Mammary epithelial cell (primary cell): ENCODE measurements at regions not wholly inside any gene's neighbourhood (a gene's known extent, or its start where the extent isn't known, plus 50 kb on each side); places are given as distances from the start of the nearest gene placed in this dataset.

Experiments
- CTCF ChIP-seq, 2 donors: IDR thresholded peaks in 1 of 2; conservative IDR thresholded peaks in 1 of 2; 2 replicates each; pipeline ENCODE4 v1.5.1; 2011 to 2012; ENCODE audit warnings: inconsistent platforms in 2 of 2, low read length in 2 of 2, mild to moderate bottlenecking in 2 of 2, control low read depth in 1 of 2, low read depth in 1 of 2; ENCODE audit not compliant: insufficient read depth in 1 of 2; ENCODE audit errors: extremely low read depth in 1 of 2
- EZH2 ChIP-seq: IDR thresholded peaks from 2 replicates; pipeline ENCODE4 v1.6.1; 2012; ENCODE audit warnings: low read length, inconsistent platforms, borderline replicate concordance

- TF ChIP-seq CTCF (conservative IDR thresholded peaks at IDR 0.05 in 1 of 2, IDR thresholded peaks at IDR 0.05 in 1 of 2; ENCODE audit: extremely low read depth in 1 of 2, insufficient read depth in 1 of 2, low read depth in 1 of 2, low read length in 2 of 2) (no peak), EZH2 (no peak)
Observed at GRCh38 chrX:46306103-46306502, 239.1 kb downstream of the ZNF674 start.
